ENCODE measurements at regions not wholly inside any gene's neighbourhood (a gene's known extent, or its start where the extent isn't known, plus 50 kb on each side); places are given as distances from the start of the nearest gene placed in this dataset.
"Not testable (repeated sequence)": the region's sequence is repeated elsewhere in the genome, so short reads cannot be mapped to it uniquely, and the experiment has no call there.

DNA sequence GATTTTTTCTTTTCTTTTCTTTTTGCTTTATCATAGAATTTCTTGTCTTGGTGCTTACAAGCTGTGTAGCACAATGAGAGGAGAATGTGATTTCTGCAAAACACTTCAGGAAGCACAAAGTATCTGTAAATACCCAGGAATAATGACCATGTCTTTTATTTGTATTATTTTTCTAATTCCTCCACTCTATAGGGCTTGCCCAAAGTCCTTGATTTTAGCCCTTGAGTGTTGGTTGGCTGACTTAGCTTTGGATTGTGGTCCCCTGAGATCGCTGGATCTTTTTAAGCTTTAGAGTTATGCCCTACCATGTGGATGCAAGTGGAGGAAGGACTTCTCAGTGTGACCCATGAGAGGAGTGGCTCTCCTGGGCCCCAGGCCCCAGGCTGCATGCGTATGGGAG, 52.2 kb downstream of the HOXC4 start:
- H3K36me3 ChIP-seq (ENCODE audit: control insufficient read depth, insufficient read depth, low read length); H3K4me3 ChIP-seq (ENCODE audit: low read depth, low read length); H3K27ac Mint-ChIP-seq (ENCODE audit: unreplicated experiment); H3K36me3 Mint-ChIP-seq (ENCODE audit: insufficient read depth, unreplicated experiment); H3K9me3 Mint-ChIP-seq (ENCODE audit: unreplicated experiment); H3K9me3 ChIP-seq; CTCF ChIA-PET; H3K27me3 ChIP-seq (replicated peaks; ENCODE audit: control insufficient read depth, insufficient read depth, low read length); intact Hi-C loops (cut with micrococcal nuclease; ENCODE audit: unreplicated experiment); DNase-seq; H3K4me3 Mint-ChIP-seq (ENCODE audit: unreplicated experiment); H3K27me3 Mint-ChIP-seq (ENCODE audit: insufficient read depth, unreplicated experiment); BruUV-seq (replicated peaks); POLR2A ChIA-PET; H3K4me1 ChIP-seq: not testable (repeated sequence)
- peaks cover 12% of the 10 kb centered on the region for H3K4me1 Mint-ChIP-seq (ENCODE audit: low read depth, unreplicated experiment)

DNA sequence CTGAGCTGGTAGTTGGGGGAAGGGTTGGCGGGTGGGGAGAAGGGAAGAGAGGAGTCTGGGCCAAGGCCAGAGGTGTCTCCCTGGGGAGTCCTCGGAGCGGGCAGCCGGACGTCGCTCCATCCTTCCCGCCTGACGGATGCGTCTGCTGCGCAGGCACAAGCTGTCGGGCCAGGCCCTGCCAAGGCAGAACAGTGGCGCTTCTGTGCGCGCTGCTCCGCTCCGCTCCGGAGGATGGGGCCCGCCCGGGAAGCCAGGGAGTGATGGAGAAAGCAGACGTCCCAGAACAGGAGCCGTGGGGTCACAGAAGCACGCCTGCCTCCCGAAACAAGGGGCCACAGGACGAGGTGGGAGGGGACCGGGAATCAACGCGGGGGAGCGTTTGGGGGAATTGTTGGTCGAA, 52.6 kb downstream of the HOXC4 start:
- H3K27ac Mint-ChIP-seq (ENCODE audit: unreplicated experiment); H3K4me1 Mint-ChIP-seq (ENCODE audit: low read depth, unreplicated experiment); H3K4me3 ChIP-seq (ENCODE audit: low read depth, low read length); H3K4me3 Mint-ChIP-seq (ENCODE audit: unreplicated experiment); POLR2A ChIA-PET; intact Hi-C loops (cut with micrococcal nuclease; ENCODE audit: unreplicated experiment); H3K9me3 ChIP-seq; BruUV-seq (replicated peaks); DNase-seq; H3K27me3 ChIP-seq (replicated peaks; ENCODE audit: control insufficient read depth, insufficient read depth, low read length); H3K36me3 Mint-ChIP-seq (ENCODE audit: insufficient read depth, unreplicated experiment); CTCF ChIA-PET; H3K27me3 Mint-ChIP-seq (ENCODE audit: insufficient read depth, unreplicated experiment); H3K4me1 ChIP-seq; H3K36me3 ChIP-seq (ENCODE audit: control insufficient read depth, insufficient read depth, low read length); H3K9me3 Mint-ChIP-seq (ENCODE audit: unreplicated experiment): not testable (repeated sequence)

DNA sequence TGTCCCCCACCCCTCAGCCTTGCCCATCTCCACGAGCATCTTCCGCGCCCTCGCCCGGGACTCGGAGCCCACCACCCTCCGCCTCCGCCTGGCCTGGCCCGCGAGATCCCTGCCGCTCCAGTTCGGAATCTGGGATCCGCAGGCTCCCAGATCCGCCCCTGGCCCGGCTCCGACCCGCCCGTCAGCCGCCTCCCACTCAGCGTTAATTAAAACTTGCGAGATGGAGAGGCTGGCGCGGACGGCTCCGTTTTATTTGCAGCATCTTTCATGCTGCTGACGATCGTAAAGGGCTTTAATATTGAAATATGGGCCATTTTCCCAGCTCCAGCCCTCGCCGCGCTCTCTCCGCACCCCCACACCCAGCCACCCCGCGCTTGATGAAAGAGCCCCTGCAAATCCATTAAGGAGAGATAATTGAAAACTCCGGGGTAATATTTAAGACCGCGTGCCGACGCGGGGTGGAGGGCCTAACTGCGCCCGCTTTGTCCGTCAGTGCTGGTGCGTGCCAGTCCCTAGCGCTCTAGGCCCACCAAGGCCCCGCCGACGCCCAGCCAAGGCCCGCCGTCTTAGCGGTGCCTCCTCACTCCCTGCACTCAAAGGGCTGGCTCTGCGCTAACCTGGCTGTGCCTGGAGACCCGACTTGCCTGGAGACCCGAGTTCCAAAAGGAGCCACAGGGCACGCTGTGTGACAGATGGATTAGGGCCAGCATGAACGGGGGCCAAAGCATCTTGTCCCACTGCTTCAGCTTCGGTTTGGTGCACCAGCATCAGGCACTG, 53.4 kb downstream of the HOXC4 start:
- H3K9me3 Mint-ChIP-seq (ENCODE audit: unreplicated experiment); intact Hi-C loops (cut with micrococcal nuclease; ENCODE audit: unreplicated experiment); H3K4me3 Mint-ChIP-seq (ENCODE audit: unreplicated experiment); CTCF ChIA-PET; H3K36me3 Mint-ChIP-seq (ENCODE audit: insufficient read depth, unreplicated experiment); H3K4me1 Mint-ChIP-seq (ENCODE audit: low read depth, unreplicated experiment); H3K36me3 ChIP-seq (ENCODE audit: control insufficient read depth, insufficient read depth, low read length); POLR2A ChIA-PET; H3K27ac Mint-ChIP-seq (ENCODE audit: unreplicated experiment); DNase-seq; H3K4me3 ChIP-seq (ENCODE audit: low read depth, low read length); BruUV-seq (replicated peaks); H3K27me3 ChIP-seq (replicated peaks; ENCODE audit: control insufficient read depth, insufficient read depth, low read length); H3K4me1 ChIP-seq; H3K9me3 ChIP-seq; H3K27me3 Mint-ChIP-seq (ENCODE audit: insufficient read depth, unreplicated experiment): not testable (repeated sequence)

DNA sequence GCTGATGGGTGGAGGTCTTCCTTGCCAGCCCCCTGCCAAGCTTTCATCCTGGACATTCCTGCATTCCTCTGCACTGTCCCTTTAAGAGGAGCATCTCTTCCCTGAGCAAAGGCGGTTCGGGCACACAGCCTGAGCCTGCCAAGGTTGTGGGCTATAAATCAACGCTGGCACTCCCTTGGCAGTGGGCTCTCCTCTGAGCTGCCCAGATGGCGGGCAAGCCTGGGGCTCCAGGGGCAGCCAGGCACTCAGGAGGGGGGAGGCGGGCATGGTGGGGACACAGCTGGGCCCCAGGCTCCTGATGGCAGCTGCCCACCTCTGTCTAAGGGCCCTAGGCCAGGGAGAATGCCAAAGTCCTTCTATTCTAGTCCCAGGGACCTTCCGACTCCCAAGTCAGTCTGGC, 58.7 kb downstream of the HOXC4 start:
- H3K9me3 ChIP-seq; H3K4me3 Mint-ChIP-seq (ENCODE audit: unreplicated experiment); H3K4me1 ChIP-seq; H3K9me3 Mint-ChIP-seq (ENCODE audit: unreplicated experiment); CTCF ChIA-PET; H3K4me3 ChIP-seq (ENCODE audit: low read depth, low read length); H3K36me3 ChIP-seq (ENCODE audit: control insufficient read depth, insufficient read depth, low read length); H3K27me3 ChIP-seq (replicated peaks; ENCODE audit: control insufficient read depth, insufficient read depth, low read length); H3K27ac Mint-ChIP-seq (ENCODE audit: unreplicated experiment); H3K27me3 Mint-ChIP-seq (ENCODE audit: insufficient read depth, unreplicated experiment); BruUV-seq (replicated peaks); H3K4me1 Mint-ChIP-seq (ENCODE audit: low read depth, unreplicated experiment); intact Hi-C loops (cut with micrococcal nuclease; ENCODE audit: unreplicated experiment); POLR2A ChIA-PET; DNase-seq; H3K36me3 Mint-ChIP-seq (ENCODE audit: insufficient read depth, unreplicated experiment): not testable (repeated sequence)

DNA sequence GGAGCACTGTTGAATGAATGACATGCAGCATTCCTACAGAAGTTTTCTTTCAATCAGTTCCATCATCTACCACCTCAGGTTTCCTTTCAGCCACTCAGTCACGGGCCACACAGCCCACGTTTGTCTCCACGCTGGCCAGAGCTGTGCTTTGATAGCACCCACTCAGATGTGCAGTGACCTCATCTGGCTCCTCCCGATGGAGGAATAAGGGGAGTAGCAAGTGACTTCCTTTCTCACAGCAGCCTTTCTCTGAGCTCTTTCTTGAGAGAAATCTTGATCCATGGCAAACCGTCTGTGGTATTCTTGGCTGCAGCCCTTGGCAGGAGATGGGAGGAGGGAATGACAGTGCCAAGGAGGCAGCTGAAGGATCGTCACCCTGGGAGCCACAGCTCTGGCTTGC, 62.4 kb downstream of the HOXC4 start:
- H3K9me3 ChIP-seq; POLR2A ChIA-PET; H3K4me3 ChIP-seq (ENCODE audit: low read depth, low read length); H3K27me3 Mint-ChIP-seq (ENCODE audit: insufficient read depth, unreplicated experiment); H3K9me3 Mint-ChIP-seq (ENCODE audit: unreplicated experiment); intact Hi-C loops (cut with micrococcal nuclease; ENCODE audit: unreplicated experiment); H3K4me3 Mint-ChIP-seq (ENCODE audit: unreplicated experiment); H3K27ac Mint-ChIP-seq (ENCODE audit: unreplicated experiment); DNase-seq; H3K27me3 ChIP-seq (replicated peaks; ENCODE audit: control insufficient read depth, insufficient read depth, low read length); BruUV-seq (replicated peaks); H3K36me3 Mint-ChIP-seq (ENCODE audit: insufficient read depth, unreplicated experiment); CTCF ChIA-PET; H3K4me1 ChIP-seq; H3K36me3 ChIP-seq (ENCODE audit: control insufficient read depth, insufficient read depth, low read length); H3K4me1 Mint-ChIP-seq (ENCODE audit: low read depth, unreplicated experiment): not testable (repeated sequence)

DNA sequence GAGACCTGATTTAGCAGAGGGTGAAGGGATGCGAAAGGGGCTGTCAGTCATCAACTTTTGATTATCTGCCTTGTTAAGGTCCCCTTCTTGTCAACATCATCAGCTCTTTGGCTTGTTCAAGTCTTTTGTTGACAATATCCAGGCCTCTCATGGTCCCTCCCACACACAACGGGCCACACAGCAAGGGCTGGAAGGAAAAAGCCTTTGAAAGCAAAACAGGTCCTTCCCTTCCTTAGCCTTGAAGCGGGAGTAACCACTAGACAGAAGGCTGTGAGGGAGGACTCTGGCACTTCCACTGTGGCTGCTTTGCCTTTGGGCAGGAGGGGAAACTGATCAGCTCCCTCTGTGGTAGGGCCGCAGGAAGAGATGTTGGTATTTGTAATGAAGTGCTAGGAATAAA, 63.8 kb downstream of the HOXC4 start:
- CTCF ChIA-PET, result not testable (repeated sequence)

DNA sequence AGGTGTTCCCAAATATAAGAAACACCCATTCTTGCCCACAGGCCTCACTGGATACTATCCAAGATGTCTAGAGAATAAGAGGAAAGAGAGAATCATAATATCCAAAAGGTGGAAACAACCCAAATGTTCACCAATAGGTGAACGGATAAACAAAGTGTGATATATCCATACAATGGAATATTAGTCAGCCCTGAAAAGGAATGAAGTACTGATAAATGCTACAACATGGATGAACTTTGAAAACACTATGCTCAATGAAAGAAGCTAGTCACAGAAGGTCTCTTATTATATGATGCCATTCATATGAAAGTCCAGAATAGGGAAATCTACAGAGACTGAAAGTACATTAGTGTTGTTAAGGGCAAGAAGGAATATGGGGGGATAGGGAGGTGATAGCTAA, 65.4 kb downstream of the HOXC4 start:
- BruUV-seq (replicated peaks); H3K4me1 Mint-ChIP-seq (ENCODE audit: low read depth, unreplicated experiment); H3K36me3 Mint-ChIP-seq (ENCODE audit: insufficient read depth, unreplicated experiment); H3K4me3 ChIP-seq (ENCODE audit: low read depth, low read length); DNase-seq; H3K4me1 ChIP-seq; intact Hi-C loops (cut with micrococcal nuclease; ENCODE audit: unreplicated experiment); H3K9me3 ChIP-seq; H3K27me3 Mint-ChIP-seq (ENCODE audit: insufficient read depth, unreplicated experiment); H3K9me3 Mint-ChIP-seq (ENCODE audit: unreplicated experiment); H3K36me3 ChIP-seq (ENCODE audit: control insufficient read depth, insufficient read depth, low read length); CTCF ChIA-PET; H3K4me3 Mint-ChIP-seq (ENCODE audit: unreplicated experiment); H3K27ac Mint-ChIP-seq (ENCODE audit: unreplicated experiment); POLR2A ChIA-PET; H3K27me3 ChIP-seq (replicated peaks; ENCODE audit: control insufficient read depth, insufficient read depth, low read length): not testable (repeated sequence)

More for the DNA sequence above, 63.8 kb downstream of the HOXC4 start:
- H3K27me3 Mint-ChIP-seq (ENCODE audit: insufficient read depth, unreplicated experiment); H3K4me3 Mint-ChIP-seq (ENCODE audit: unreplicated experiment); H3K9me3 ChIP-seq; H3K9me3 Mint-ChIP-seq (ENCODE audit: unreplicated experiment); POLR2A ChIA-PET; H3K36me3 Mint-ChIP-seq (ENCODE audit: insufficient read depth, unreplicated experiment); H3K36me3 ChIP-seq (ENCODE audit: control insufficient read depth, insufficient read depth, low read length); H3K4me1 Mint-ChIP-seq (ENCODE audit: low read depth, unreplicated experiment); H3K27me3 ChIP-seq (replicated peaks; ENCODE audit: control insufficient read depth, insufficient read depth, low read length); H3K4me3 ChIP-seq (ENCODE audit: low read depth, low read length); H3K27ac Mint-ChIP-seq (ENCODE audit: unreplicated experiment); intact Hi-C loops (cut with micrococcal nuclease; ENCODE audit: unreplicated experiment); DNase-seq; H3K4me1 ChIP-seq; BruUV-seq (replicated peaks): not testable (repeated sequence)

Data from Caco-2 (cell line).